ENCODE measurements at regions not wholly inside any gene's neighbourhood (a gene's known extent, or its start where the extent isn't known, plus 50 kb on each side); places are given as distances from the start of the nearest gene placed in this dataset.

DNA sequence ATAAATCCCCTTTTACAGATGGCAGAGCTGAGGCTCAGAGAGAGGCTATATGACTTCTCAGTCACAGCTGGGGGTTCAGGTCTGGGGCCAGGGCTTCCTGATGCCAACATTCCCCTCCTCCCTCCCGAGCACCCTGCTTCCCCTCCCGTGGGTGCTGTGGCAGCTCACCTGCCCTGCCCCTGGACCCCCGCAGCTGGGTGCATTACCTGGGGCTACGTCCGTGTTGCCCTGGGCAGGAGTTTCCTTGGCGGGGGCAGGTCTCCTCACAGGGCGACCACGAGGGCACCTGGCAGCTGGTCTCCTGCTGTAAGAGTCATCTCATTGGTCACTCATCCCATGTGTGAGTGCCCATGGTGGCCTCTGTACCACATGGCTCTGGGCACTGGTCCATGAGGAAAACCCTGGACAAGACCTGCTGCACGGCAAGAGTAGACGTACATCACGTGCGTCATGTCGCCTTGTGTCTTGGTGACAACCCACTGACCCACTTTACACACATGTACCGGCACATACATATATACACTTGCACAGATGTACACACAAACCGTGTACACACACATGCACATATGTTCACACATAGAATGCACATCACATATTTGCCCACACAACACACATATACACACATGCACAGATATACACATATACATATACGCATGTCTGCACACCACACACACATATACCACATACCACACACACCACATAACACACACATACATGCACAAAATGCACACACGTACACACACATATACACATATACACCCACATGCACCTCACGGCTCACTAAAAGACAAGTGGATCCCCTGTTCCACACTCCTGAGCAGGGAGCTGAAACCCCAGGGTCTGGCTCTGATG, 134.0 kb downstream of the FOXL1 start:
- TF ChIP-seq, protein P1, sequence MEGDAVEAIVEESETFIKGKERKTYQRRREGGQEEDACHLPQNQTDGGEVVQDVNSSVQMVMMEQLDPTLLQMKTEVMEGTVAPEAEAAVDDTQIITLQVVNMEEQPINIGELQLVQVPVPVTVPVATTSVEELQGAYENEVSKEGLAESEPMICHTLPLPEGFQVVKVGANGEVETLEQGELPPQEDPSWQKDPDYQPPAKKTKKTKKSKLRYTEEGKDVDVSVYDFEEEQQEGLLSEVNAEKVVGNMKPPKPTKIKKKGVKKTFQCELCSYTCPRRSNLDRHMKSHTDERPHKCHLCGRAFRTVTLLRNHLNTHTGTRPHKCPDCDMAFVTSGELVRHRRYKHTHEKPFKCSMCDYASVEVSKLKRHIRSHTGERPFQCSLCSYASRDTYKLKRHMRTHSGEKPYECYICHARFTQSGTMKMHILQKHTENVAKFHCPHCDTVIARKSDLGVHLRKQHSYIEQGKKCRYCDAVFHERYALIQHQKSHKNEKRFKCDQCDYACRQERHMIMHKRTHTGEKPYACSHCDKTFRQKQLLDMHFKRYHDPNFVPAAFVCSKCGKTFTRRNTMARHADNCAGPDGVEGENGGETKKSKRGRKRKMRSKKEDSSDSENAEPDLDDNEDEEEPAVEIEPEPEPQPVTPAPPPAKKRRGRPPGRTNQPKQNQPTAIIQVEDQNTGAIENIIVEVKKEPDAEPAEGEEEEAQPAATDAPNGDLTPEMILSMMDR (conservative IDR thresholded peaks at IDR 0.05; ENCODE audit: low read depth, low read length), result no peak
- no peak for TF ChIP-seq EZH2 (IDR thresholded peaks at IDR 0.05; ENCODE audit: borderline replicate concordance, low read depth, low read length, poor library complexity, severe bottlenecking)
